Erythroblast (primary cell): ENCODE measurements at regions not wholly inside any gene's neighbourhood (a gene's known extent, or its start where the extent isn't known, plus 50 kb on each side); places are given as distances from the start of the nearest gene placed in this dataset.

Experiments used
- GATA1 ChIP-seq: IDR thresholded peaks from 2 replicates; pipeline ENCODE4 v1.6.1; 2011; ENCODE audit warnings: low read depth, mild to moderate bottlenecking, control low read depth, low read length, moderate library complexity
- POLR2A ChIP-seq: IDR thresholded peaks from 2 replicates; pipeline ENCODE4 v1.6.1; 2011; ENCODE audit warnings: mild to moderate bottlenecking, low read length

- TF ChIP-seq POLR2A, result no peak
- TF ChIP-seq GATA1, result no peak
These were observed 241.7 kb upstream of the PMEPA1 start for GRCh38 chr20:57951549-57951948.
